HEK293 (cell line): ENCODE measurements at regions not wholly inside any gene's neighbourhood (a gene's known extent, or its start where the extent isn't known, plus 50 kb on each side); places are given as distances from the start of the nearest gene placed in this dataset.

Source experiments
- MEIS1 ChIP-seq: sonication (generic); formaldehyde crosslinking; IDR thresholded peaks from 2 replicates; pipeline ENCODE4 v1.8.1; 2022; ENCODE audit warnings: missing genetic modification reagents, mild to moderate bottlenecking, borderline replicate concordance
- YY1 ChIP-seq: fragments of 450-650 bp; formaldehyde crosslinking; IDR thresholded peaks from 2 replicates; pipeline ENCODE4 v1.5.1; 2018; ENCODE audit warnings: missing biosample characterization, missing genetic modification characterization
- ZNF416 ChIP-seq: fragments of 450-650 bp; formaldehyde crosslinking; IDR thresholded peaks from 2 replicates; pipeline ENCODE4 v1.5.1; 2016; ENCODE audit warnings: missing biosample characterization, missing genetic modification characterization
- ZNF510 ChIP-seq: fragments of 450-650 bp; formaldehyde crosslinking; IDR thresholded peaks from 2 replicates; pipeline ENCODE4 v1.5.1; 2018; ENCODE audit warnings: mild to moderate bottlenecking, missing genetic modification characterization, missing biosample characterization; ENCODE audit not compliant: insufficient replicate concordance
- ZNF707 ChIP-seq: fragments of 450-650 bp; formaldehyde crosslinking; IDR thresholded peaks from 2 replicates; pipeline ENCODE4 v1.5.1; 2016; ENCODE audit warnings: missing biosample characterization, missing genetic modification characterization
- TF ChIP-seq, protein P1 (sequence below): fragments of 450-650 bp; formaldehyde crosslinking; IDR thresholded peaks from 2 replicates; pipeline ENCODE4 v1.5.1; 2017; ENCODE audit warnings: missing biosample characterization, missing genetic modification characterization
- TF ChIP-seq, protein P2 (sequence below): fragments of 450-650 bp; formaldehyde crosslinking; IDR thresholded peaks from 2 replicates; pipeline ENCODE4 v1.5.1; 2016; ENCODE audit warnings: missing biosample characterization, missing genetic modification characterization

DNA sequence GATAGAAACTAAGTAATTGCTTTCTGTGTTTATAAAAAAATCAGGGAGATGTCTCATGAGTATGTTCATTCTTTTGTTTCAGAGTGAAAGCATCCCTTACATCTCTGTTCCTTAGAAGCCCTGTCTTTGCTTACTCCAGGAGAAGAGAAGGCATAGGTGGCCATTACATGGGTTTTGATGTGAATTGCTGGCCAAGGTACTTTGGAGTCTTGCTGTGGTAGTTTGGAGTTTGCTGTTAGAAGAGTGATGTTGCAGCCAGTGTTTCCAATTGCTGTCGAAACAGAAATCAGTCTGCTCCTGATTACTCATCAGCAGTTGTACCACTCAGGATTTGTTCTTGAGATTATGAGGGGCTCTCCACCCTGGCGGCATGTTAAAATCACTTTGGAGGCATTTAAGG lies 97.8 kb upstream of the KLHL14 start:
- TF ChIP-seq, protein P1, sequence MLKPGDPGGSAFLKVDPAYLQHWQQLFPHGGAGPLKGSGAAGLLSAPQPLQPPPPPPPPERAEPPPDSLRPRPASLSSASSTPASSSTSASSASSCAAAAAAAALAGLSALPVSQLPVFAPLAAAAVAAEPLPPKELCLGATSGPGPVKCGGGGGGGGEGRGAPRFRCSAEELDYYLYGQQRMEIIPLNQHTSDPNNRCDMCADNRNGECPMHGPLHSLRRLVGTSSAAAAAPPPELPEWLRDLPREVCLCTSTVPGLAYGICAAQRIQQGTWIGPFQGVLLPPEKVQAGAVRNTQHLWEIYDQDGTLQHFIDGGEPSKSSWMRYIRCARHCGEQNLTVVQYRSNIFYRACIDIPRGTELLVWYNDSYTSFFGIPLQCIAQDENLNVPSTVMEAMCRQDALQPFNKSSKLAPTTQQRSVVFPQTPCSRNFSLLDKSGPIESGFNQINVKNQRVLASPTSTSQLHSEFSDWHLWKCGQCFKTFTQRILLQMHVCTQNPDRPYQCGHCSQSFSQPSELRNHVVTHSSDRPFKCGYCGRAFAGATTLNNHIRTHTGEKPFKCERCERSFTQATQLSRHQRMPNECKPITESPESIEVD (tag by site-specific recombination), result no peak
- no peak for TF ChIP-seq ZNF416 (tag by site-specific recombination)
- TF ChIP-seq, protein P2, sequence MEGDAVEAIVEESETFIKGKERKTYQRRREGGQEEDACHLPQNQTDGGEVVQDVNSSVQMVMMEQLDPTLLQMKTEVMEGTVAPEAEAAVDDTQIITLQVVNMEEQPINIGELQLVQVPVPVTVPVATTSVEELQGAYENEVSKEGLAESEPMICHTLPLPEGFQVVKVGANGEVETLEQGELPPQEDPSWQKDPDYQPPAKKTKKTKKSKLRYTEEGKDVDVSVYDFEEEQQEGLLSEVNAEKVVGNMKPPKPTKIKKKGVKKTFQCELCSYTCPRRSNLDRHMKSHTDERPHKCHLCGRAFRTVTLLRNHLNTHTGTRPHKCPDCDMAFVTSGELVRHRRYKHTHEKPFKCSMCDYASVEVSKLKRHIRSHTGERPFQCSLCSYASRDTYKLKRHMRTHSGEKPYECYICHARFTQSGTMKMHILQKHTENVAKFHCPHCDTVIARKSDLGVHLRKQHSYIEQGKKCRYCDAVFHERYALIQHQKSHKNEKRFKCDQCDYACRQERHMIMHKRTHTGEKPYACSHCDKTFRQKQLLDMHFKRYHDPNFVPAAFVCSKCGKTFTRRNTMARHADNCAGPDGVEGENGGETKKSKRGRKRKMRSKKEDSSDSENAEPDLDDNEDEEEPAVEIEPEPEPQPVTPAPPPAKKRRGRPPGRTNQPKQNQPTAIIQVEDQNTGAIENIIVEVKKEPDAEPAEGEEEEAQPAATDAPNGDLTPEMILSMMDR (tag by site-specific recombination), result no peak
- TF ChIP-seq MEIS1, result no peak
- TF ChIP-seq YY1, result no peak
- no peak for TF ChIP-seq ZNF510 (tag by site-specific recombination)
- no peak for TF ChIP-seq ZNF707
